KMS-11 (cell line): ENCODE measurements at regions not wholly inside any gene's neighbourhood (a gene's known extent, or its start where the extent isn't known, plus 50 kb on each side); places are given as distances from the start of the nearest gene placed in this dataset.

Experiments
- H2AFZ ChIP-seq: fragments of 200-600 bp; sonication (generic); 2 replicates; pipeline ENCODE4 v1.6.1; 2016; ENCODE audit warnings: antibody characterized with exemption, mixed run types, low read depth
- H3K27ac ChIP-seq: fragments of 200-600 bp; sonication (generic); 2 replicates; pipeline ENCODE4 v1.6.1; 2016; ENCODE audit warnings: mild to moderate bottlenecking, mixed run types
- H3K27me3 ChIP-seq: fragments of 200-600 bp; sonication (generic); 2 replicates; pipeline ENCODE4 v1.6.1; 2017; ENCODE audit warnings: mild to moderate bottlenecking, low read depth, mixed run types, moderate library complexity; ENCODE audit not compliant: insufficient read depth
- H3K36me3 ChIP-seq: fragments of 200-600 bp; sonication (generic); 2 replicates; pipeline ENCODE4 v1.6.1; 2017; ENCODE audit warnings: mild to moderate bottlenecking, mixed run types; ENCODE audit not compliant: insufficient read depth
- H3K4me1 ChIP-seq: fragments of 200-600 bp; sonication (generic); 2 replicates; pipeline ENCODE4 v1.6.1; 2016; ENCODE audit warnings: mild to moderate bottlenecking, low read depth, mixed run types; ENCODE audit not compliant: poor library complexity, severe bottlenecking
- H3K4me2 ChIP-seq: fragments of 200-600 bp; sonication (generic); 2 replicates; pipeline ENCODE4 v1.7.0; 2016; ENCODE audit warnings: mild to moderate bottlenecking, mixed run types
- H3K4me3 ChIP-seq: fragments of 200-600 bp; sonication (generic); IDR thresholded peaks from 2 replicates; pipeline ENCODE4 v1.6.1; 2017; ENCODE audit warnings: low read depth, low read length, mixed read lengths; ENCODE audit not compliant: insufficient read depth
- H3K79me2 ChIP-seq: fragments of 200-600 bp; sonication (generic); 2 replicates; pipeline ENCODE4 v1.6.1; 2016; ENCODE audit warnings: low read depth, mixed run types; ENCODE audit not compliant: insufficient read depth
- H3K9ac ChIP-seq: fragments of 200-600 bp; sonication (generic); 2 replicates; pipeline ENCODE4 v1.6.1; 2016; ENCODE audit warnings: mild to moderate bottlenecking, mixed run types
- H4K20me1 ChIP-seq: fragments of 200-600 bp; sonication (generic); 2 replicates; pipeline ENCODE4 v1.6.1; 2016; ENCODE audit warnings: mild to moderate bottlenecking, mixed run types; ENCODE audit not compliant: insufficient read depth
- TF ChIP-seq, protein P1 (sequence below): fragments of 200-600 bp; sonication (generic); conservative IDR thresholded peaks from 2 replicates; pipeline ENCODE4 v1.6.1; 2017; ENCODE audit warnings: low read depth, mild to moderate bottlenecking, antibody characterized with exemption, low read length, moderate library complexity, mixed read lengths

DNA sequence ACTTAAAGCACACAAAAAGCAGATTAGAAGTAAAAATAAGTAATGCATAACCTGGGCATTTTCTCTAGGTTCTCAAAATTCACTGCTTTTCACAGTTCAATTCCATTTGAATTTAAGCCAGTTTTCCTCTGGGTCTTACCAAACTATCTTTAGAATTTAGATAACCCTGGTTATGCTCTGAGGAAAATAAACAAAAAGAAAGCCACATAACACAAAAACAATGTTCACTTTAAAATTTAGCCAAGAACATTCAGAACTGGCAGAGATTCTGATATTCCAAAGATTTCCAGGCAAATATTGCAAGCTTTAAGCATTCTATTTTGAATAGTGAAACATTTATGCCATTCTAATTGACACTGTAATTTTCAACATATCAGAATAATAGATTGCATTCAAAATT, 50.7 kb upstream of the PRKG1 start:
- TF ChIP-seq, protein P1, sequence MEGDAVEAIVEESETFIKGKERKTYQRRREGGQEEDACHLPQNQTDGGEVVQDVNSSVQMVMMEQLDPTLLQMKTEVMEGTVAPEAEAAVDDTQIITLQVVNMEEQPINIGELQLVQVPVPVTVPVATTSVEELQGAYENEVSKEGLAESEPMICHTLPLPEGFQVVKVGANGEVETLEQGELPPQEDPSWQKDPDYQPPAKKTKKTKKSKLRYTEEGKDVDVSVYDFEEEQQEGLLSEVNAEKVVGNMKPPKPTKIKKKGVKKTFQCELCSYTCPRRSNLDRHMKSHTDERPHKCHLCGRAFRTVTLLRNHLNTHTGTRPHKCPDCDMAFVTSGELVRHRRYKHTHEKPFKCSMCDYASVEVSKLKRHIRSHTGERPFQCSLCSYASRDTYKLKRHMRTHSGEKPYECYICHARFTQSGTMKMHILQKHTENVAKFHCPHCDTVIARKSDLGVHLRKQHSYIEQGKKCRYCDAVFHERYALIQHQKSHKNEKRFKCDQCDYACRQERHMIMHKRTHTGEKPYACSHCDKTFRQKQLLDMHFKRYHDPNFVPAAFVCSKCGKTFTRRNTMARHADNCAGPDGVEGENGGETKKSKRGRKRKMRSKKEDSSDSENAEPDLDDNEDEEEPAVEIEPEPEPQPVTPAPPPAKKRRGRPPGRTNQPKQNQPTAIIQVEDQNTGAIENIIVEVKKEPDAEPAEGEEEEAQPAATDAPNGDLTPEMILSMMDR: no peak
- no peak overlapping the region for H3K27ac ChIP-seq
- H3K36me3 ChIP-seq: no peaks in the 10 kb centered on the region
- H4K20me1 ChIP-seq: no peaks in the 10 kb centered on the region
- no peak overlapping the region for H2AFZ ChIP-seq
- H3K4me3 ChIP-seq: no peak overlapping the region
- H3K4me2 ChIP-seq: no peak overlapping the region
- H3K9ac ChIP-seq: no peak overlapping the region
- H3K27me3 ChIP-seq: no peaks in the 10 kb centered on the region
- no peaks in the 10 kb centered on the region for H3K79me2 ChIP-seq
- H3K4me1 ChIP-seq: no peaks in the 10 kb centered on the region
